ENCODE measurements at regions not wholly inside any gene's neighbourhood (a gene's known extent, or its start where the extent isn't known, plus 50 kb on each side); places are given as distances from the start of the nearest gene placed in this dataset.

DNA sequence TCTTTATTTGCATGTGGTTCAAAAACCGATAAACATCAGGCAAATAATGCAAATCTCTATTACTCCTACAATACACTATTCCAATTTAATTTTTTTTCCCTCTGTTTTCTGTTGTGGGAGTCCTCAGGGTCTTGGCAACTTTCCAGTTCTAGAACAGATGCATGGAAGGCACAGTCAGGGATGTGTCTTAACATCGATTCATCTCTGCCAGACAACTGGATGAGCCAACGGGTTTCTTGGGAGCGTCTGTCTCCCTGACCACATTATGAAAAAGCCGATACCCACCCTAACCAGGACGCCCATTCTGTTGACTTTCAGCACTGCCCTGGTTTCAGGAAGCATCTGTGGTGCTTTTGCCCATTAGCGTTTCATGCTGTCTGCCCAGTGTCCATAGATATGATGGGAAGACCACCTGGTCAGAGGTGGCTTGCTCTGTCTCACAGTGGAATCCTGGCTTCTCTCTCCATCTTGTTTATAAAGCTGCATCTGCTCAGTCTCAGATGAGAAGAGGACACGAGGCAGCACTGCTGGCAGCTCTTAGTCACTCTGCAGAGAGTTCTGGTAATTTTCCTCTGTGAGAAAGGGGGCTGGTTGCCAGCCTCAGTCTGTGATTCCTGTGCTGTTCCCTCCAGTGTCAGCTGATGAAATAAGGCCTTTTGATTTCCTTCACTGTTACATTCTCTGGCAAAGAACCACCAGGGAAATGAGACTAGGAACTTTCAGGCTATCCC lies 57.9 kb upstream of the KCNE4 start:
- Histone ChIP-seq H3K27me3 (no peaks in the 10 kb centered on the region), H3K27ac (peak overlapping the region; percentile 80), H3K4me1 (peaks cover 11% of the 10 kb centered on the region), H3K36me3 (no peaks in the 10 kb centered on the region), H3K4me3 (no peak overlapping the region), H3K9me3 (no peaks in the 10 kb centered on the region)
- peak; percentile 86 to 87 for DNase-seq (ENCODE audit: low spot score in 2 of 2)
- TF ChIP-seq POLR2AphosphoS5 (IDR thresholded peaks at IDR 0.05) (peak in 1 of 3 donors; percentile 40), EP300 (IDR thresholded peaks at IDR 0.05) (no peak)
- 36% methylated on average over 8 of the region's 8 CpGs for WGBS

DNA sequence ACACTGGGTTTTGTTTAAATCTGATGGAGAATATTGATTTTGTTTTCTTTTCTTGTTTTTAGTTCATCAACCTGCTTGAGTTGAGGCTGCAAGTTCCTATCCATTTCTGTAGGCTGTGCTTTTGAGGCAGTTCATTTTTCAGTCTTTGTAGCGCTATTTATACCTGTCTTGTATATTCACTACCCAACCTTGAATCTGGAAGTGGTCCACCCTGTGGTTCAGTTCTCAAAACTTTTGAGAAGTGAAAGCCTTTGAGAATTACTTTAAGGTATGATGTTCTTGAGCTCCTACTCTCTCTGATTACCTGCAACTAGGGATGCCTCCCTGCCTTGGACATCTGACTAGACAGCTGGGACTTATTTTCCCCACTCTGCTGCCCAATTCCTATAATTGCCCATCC lies 53.5 kb upstream of the KCNE4 start:
- no peak for DNase-seq (ENCODE audit: low spot score in 2 of 2)
- no peaks in the 10 kb centered on the region for H3K9me3 ChIP-seq
- TF ChIP-seq EP300 (IDR thresholded peaks at IDR 0.05): no peak
- TF ChIP-seq POLR2AphosphoS5 (IDR thresholded peaks at IDR 0.05): no peak
- TF ChIP-seq POLR2A (IDR thresholded peaks at IDR 0.05): no peak
- TF ChIP-seq CTCF (IDR thresholded peaks at IDR 0.05): no peak
- H3K27ac ChIP-seq: no peak overlapping the region
- H3K4me3 ChIP-seq: no peak overlapping the region
- H3K36me3 ChIP-seq: no peaks in the 10 kb centered on the region
- H3K27me3 ChIP-seq: no peaks in the 10 kb centered on the region
- 97% methylated on average over 1 of the region's 1 CpG for WGBS
- peaks cover 10% of the 10 kb centered on the region for H3K4me1 ChIP-seq

DNA sequence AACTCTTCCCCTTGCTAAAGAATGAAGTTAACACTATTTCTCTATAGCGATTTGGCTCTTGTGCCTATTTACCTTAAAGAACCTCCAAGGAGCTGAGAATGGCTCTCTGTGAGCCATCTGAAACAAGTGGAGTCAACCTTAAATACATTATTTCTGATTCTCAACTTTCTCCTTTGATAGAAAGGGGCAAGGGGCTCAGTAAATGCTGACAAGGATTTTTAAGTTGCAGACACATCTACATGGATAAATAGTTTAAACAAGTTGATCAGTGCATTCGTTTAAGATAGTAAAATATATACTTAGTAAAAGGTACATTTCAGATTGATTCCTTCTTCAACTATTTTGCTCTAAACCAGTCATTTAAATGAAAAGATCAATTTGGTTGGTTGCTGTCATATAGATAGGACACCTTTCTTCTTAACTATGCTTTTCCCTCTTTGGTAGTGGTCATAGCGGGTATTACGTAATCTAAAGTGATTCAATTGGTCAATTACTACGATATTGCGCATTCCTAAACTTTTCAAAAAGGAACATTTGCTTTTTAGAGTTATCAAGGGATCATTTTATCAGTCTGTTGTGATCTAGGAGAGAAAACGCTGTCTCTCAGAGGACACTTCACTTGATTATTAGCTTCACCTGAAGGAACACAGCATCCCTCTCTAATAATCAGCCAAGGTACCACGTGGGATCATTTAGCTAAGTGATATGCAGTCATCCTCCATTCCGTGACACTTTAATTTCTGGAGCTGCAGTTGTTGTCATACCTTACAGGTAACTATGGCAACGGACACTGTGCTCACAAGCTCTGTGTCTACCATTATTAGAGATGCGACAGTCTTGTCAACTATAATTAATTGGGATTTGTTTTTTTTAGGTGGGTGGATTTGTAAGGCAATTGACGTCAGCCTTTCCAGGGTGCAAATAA lies 50.9 kb upstream of the KCNE4 start:
- Histone ChIP-seq H3K36me3 (no peaks in the 10 kb centered on the region), H3K27ac (no peak overlapping the region), H3K27me3 (no peaks in the 10 kb centered on the region), H3K4me3 (no peak overlapping the region), H3K4me1 (no peaks in the 10 kb centered on the region), H3K9me3 (no peaks in the 10 kb centered on the region)
- TF ChIP-seq POLR2AphosphoS5 (IDR thresholded peaks at IDR 0.05) (no peak), CTCF (IDR thresholded peaks at IDR 0.05) (no peak), EP300 (IDR thresholded peaks at IDR 0.05) (no peak), POLR2A (IDR thresholded peaks at IDR 0.05) (no peak)
- 75% methylated on average over 12 of the region's 12 CpGs for WGBS
- no peak for DNase-seq (ENCODE audit: low spot score in 2 of 2)

DNA sequence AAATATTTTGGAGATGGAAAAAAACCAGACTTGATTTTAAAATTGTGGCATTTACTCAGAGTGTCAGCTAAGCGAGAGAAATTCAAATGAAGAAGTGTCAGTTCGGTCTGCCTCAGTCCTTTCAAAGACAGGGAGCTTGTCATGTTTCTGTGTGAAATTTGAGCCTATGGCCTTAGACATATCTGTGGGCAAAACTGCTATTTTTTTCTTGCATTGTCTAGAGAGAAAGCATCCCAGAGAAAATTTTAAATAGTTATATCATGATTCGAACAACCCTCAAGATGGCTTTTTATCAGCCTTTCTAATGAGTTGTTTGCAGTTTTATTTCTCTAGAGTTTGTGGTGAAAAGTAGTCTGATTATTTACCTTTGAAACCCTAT lies 50.2 kb upstream of the KCNE4 start:
- Histone ChIP-seq H3K4me3 (no peak overlapping the region), H3K4me1 (no peaks in the 10 kb centered on the region), H3K27ac (no peak overlapping the region), H3K36me3 (no peaks in the 10 kb centered on the region), H3K9me3 (no peaks in the 10 kb centered on the region), H3K27me3 (no peaks in the 10 kb centered on the region)
- TF ChIP-seq EP300 (IDR thresholded peaks at IDR 0.05): no peak
- no peak for TF ChIP-seq POLR2AphosphoS5 (IDR thresholded peaks at IDR 0.05)
- TF ChIP-seq POLR2A (IDR thresholded peaks at IDR 0.05): no peak
- TF ChIP-seq CTCF (IDR thresholded peaks at IDR 0.05): no peak
- DNase-seq (ENCODE audit: low spot score in 2 of 2): no peak
- WGBS: 79% methylated on average over 3 of the region's 3 CpGs

Measured in suprapubic skin (tissue), 4 donors.